HG03175 (cell line): ENCODE measurements at regions not wholly inside any gene's neighbourhood (a gene's known extent, or its start where the extent isn't known, plus 50 kb on each side); places are given as distances from the start of the nearest gene placed in this dataset.

Experiments used
- ATAC-seq: cut with Tn5 transposase; IDR thresholded peaks from one replicate; pipeline ENCODE4 v1.9.1; 2021; ENCODE audit warnings: mild to moderate bottlenecking, moderate library complexity; ENCODE audit not compliant: unreplicated experiment

DNA sequence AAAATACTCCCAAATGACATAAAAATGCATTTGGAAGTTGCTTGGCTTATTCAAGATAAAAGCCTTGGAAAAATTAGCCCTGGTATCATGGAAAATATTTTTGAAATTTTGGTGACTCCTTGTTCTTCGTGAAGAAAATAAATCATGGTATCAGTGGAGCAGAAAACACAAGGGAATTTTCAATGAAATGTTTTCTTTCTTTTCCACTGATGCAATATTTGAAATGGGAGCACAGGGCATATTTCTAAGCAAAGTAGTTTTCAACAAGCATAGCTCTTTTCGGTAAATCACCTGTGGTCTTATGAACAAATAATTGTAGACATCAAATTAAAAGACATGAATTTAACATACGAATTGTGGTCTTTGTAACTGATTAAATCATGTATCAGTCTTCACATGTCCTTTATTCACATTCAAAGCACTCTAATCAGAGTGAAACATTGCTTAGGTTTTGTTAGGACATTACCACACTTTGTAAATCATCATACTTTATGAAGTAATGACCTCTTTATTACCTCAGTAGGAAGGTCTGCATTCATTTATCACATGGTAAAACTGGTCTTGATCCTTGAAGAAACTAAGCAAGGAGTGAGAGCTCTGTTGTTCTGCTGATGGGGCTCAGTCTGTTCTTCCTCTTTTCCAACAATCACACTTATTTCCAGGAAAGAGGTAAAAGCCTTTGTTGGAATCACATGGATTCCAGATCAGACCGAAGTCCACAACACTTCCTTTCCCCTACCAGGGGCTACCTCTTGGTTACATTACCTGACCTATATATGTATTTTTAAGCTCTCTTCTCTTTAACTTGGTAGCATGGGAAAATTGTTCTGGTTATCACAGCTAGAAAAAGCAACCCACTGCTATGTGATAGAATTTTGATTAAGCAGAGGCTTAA is 413.5 kb upstream of the THBS1 start:
- no peak for ATAC-seq

DNA sequence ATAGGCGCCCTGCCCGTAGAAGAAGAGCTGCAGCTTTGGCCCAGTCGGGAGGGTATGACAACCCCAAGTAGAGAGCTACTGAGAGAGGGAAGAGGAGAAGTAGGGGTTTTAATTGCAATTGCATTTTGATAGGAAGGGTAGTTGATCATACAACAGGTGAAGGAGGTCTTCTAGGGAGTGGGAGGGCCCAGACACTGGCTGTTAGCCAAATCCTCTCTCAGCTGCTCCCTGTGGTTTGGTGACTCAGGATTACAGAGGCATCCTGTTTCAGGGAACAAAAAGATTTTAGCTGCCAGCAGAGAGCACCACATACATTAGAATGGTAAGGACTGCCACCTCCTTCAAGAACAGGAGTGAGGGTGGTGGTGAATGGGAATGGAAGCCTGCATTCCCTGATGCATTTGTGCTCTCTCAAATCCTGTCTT is 408.9 kb upstream of the THBS1 start:
- no peak for ATAC-seq

DNA sequence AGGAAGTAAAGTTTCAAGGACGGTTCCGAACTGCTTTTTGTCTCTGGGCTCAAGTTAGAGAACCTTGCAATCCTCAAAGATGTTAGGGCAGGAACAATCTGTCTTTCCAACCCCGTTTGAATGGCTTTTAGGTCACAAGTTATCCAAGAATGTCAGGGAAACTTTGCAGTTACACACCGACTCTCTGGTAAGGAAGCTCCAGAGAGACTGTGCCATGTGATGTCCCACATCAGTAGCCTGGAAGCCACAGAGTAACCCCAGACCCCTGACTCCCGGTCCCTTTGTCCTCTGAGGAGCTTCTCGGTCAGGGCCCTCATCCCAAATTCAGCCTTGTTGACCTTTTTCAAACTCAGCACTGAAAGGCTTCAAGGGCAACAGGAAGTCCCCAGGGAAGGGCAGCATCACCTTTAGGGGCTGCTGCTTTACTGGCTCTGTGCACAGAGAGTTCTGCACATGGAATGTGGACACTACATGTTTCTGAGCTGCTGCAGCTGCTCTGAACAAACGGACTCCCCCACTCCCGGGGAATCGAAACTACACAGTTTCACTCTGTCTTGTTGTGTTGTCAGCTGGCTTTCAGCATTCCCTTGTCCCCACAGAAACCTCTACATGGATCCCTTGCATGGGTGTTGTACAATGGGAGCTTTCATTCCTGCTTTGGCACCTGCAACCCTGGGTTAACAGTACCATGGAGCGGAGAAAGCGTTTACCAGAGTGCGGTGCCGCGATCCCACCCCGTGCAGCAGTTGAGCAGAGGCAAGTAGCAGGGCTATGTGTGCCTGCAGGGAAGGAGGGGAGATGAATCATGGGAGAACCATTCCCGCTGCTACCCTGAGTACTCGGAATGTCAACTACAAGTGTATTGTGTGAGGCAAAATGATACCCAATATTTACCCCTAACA is 408.2 kb upstream of the THBS1 start:
- ATAC-seq = no peak

DNA sequence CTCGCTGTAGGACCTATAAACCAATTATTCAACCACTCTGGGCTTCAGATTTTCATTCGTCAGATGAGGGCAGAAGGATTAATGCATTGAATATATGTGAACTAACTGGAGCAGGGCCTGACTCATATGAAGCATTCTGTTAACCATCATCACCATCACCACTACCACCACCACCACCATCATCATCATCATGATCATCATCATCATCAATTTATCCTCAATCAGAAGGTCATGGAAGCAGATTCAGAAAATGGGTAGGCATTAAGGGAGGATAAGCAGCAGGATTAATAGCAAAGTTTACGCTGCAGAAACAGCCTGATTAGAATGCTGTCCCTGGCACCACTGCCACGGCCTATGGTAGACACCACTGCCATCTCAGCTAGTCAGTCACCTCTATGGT is 407.5 kb upstream of the THBS1 start:
- no peak for ATAC-seq

DNA sequence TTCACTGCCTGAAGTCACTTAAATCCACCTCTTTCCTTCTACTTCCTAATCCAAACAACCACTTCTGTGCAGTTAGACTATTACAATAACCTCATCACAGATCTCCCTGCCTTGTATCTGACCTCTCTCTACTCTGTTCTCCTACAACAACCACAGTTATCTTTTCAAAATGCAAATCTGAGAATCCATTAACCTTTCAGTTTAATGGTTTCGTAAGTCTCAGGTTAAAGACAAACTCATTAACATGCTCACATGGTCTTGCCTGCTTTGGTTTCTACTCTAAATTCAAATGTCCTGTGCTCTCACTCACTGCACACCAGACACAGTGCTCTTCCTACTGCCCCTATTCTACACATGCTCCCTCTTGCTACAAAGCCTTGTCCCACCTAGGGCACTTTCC is 406.5 kb upstream of the THBS1 start:
- no peak for ATAC-seq

DNA sequence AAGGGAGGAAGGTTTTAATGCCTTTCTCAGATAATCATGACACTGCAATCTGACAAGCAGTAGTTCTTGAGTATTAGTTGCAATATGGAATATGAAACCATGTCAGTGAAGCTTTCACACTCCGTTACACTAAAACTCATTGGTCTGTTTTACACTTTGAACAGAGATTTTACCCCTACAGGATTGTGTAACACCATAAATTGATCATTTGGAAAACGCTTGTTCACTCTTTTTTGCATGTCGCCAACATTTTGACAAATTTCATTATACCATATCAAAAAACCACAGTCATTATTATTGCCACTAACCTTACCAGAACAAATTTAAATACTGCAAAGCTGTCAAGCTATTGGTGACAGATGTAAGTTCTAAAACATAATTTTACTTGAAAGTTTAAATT is 404.8 kb upstream of the THBS1 start:
- ATAC-seq = no peak

DNA sequence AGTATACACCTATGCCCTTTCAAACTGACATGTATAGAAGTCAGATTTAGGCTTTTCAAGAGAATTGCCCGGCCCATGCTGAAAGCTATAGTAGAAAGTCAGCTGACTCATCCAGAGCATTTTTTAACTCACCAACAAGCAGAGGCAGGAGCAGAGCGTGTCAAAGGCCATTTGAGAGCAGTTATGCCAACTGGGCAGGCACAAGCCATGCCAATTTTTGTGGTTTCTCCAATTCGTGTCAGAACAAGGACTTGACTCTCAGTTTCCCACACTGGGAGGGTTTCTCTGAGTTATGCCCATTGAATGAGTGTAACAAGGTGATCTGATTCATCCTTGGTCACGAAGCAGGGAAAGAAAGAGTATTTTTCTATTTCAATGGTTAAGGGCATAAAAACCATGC is 403.3 kb upstream of the THBS1 start:
- ATAC-seq = no peak

DNA sequence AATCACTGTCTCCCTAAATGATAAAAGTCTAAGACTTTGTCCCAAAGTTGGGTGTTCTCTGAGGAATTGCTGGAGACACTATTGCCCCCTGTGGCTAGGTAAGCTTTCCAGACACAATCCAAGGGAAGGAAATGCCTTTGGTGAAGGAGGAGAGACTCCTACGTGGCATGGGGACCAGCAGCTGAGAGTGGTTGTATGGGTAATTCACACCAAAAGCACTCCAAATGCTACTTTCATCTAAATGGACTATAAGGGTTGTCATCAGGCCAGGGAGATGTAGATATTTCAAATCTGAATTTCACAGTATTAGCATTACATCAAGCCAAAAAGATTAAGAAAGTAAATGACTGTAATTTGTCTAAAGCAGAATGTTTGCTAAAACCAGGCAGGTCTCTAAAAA is 400.8 kb upstream of the THBS1 start:
- no peak for ATAC-seq

DNA sequence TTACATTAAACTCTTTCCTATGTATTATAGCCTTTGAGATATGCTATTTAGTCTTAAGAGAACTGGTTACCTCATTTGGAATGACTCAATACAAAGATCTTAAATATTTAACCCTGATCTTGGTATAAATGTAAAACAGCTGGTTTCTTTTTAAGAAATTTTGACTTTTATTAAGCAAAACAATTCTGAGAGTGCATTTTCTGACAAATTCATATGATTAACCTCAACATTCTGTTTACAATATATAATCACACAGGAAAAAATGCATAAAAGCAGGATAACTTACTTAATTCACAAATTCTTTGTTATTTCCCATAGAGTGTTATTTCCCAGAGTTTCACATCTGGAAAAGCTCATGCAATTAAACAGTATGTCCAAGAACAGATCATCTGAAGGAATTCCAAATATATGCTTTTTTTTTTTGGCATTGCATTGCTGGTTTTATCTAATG is 400.4 kb upstream of the THBS1 start:
- ATAC-seq = no peak

DNA sequence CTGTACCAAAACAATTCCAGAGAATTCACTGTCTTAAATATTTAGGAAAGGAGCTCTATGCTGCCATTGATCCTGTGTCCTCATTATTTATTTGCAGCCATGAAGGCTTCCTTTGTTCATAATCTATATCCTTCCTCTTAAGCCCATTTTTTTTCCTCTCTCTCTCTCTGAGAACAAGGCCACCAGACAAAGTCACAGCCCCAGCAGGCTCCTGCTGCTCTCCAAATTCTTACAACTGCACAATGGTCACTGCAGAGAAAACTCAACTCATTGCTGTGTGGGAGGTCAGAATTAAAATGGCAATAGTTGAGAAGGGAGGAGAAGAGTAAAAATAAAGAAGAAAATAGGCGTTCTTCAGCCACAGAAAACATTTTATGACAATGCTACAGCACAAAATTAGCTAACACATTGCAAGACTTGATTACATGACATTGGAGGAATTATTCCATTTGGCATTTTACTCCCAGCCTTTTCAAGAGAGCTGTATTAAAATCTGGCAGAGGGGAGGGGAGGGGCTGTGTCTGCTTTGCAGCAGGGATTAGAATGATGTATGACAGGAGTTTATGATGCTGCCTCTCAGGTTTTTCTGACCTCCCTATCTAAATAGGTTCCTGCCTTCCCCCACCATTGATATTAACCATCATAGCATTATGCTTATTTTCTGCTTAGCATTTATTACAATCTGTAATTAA is 399.7 kb upstream of the THBS1 start:
- ATAC-seq = no peak

DNA sequence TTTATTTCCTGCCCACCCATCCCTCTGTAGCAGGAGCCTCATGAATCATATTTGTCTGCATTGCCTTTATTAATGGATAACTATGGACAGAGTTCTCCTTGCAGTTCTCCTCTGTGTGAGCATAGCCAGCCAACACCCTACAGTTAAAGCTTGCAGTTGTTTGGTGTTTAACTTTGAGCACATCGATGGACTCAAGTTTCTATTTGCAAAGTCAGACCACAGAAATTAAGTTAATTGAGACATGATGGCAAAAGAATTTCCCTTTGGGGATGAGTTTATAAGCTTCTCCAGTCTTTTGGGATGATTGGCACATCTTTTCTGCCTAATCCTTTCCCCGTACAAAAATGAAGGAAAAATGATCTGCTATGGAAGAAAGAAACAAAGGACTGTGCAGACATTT is 398.9 kb upstream of the THBS1 start:
- ATAC-seq = no peak

DNA sequence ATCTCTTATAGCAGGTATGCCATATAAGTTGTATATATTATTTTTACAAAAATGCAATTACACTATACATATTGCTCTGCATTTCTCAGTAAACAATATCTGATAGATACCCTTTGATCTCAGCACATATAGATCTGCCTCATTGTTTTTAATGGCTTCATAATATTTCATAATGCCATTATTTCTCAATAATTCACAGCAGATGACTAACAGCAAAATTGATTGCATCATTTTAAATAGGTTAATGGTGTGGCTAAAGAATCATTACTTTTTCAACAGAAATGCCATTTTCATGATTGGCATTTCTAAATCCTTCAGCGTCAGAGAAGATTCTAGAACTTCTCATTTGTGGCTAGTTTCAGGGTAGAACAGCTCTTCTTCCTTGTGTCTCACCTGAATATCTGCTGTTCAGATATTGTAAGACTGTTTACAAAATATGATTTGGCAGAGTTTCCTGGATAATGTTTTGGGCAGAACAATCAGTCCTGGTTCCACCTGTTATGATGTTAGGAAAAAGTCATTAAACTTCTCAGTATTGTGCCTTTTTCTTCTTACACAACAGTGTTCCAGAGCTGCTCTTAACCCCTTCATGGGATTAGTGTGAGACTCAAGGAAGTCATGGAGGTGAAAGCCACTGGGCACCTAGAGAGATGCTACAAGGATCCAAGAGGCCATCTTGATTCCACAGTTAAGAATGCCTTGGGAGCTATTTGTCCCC is 397.6 kb upstream of the THBS1 start:
- no peak for ATAC-seq

DNA sequence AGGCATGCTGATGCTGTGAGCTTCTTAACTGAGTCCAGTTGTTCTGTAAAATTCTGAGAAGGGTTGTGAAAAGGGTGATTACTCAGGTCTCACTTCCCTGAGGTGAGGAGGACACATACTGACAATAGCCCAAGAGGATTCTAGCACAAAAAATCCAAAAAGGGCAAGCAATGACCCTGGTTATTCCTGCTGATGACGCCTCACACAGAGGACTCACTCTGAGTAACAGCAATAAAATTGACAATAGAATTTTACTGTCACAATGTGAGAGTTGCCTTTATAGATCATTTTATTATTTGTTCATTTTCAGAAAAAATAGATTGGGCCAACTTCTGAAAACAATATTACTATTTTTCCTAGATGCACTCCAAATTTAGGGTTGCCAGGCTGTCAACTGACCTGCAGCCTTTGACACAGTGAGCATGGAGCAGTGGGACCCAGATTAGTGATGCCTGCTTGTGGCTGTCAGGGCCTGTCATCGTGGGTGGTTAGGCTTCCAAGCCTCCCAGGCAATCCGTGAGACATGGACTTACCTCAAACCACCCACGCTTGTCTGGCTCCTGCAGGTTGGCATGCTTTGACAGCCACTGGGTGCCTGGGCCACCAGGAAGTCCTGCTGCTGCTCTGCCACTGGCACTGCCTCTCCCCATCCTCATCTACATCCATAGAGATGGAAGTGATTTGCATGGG is 396.0 kb upstream of the THBS1 start:
- ATAC-seq = no peak

DNA sequence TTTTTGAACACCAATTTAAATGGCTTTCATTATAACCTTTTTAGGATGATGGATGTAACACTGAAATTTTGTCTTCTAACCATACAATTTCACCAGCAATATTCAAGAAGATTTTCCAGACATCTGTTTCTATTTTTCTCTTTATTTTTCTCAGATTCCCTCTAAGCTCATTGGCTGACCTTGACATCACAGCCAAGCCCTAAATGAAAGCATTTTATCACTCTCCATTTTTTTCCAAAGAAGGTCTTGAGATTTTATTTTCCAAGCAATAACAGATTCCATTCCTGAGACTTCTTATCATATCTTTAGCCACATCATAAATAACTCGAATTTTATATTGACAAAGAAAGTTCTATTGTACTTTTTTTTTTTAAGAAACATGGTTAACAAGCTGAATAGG is 392.6 kb upstream of the THBS1 start:
- ATAC-seq = no peak

DNA sequence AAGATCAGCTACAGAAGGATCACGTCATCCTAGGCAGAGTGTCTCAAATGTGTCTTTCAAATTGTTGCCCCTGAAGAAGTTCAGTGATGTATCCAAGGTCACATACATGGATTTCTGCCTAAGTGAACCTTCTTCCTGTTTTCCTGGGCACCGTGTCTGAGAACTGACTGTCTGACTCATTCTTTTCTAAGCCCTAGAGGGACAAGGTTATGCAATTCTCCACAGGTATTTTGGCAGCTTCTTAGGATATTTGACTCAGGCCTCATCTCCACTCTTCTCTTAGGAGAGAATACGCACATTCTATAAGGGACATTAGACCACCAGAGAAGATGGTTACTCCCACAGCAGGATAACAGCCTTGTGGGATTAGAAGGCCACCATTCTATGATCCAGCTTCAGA is 391.9 kb upstream of the THBS1 start:
- no peak for ATAC-seq

DNA sequence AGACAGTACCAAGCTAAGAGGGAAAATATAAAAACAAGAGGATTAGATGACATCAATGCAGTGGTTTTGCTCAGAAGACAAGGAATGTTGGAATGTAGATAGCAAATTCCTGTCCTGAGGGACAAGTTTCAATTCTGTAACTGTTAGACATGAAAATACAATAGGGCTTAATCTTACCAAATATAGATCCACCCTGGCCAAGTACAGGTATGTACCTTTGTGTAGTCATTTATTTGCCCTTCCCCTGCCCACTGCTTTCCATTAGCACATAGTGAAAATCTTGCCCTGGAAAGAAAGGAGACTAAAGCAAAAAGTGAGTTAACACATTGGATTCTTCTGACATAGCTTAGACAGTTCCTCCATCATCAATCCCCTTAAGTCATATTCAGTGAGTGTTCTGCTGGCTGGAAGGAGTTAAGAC is 389.0 kb upstream of the THBS1 start:
- ATAC-seq = no peak

DNA sequence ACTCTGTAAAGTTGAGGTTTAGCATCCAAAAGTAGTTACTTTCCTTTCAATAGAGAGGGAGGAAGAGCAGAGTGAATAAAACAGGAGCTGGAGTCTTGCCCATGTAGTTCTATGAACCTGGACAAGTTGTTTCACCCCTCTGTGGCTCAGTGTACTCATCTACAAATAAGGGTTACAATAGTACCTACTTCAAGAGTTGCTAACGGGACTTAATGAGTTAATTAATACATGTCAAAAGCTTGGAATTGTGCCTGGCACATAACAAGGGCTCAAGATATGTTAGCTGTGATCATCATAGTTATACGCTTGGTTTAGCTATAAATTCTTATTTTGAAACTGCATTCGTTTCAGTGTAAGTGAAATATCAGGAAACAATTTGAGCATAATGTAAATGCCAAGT is 388.5 kb upstream of the THBS1 start:
- no peak for ATAC-seq

DNA sequence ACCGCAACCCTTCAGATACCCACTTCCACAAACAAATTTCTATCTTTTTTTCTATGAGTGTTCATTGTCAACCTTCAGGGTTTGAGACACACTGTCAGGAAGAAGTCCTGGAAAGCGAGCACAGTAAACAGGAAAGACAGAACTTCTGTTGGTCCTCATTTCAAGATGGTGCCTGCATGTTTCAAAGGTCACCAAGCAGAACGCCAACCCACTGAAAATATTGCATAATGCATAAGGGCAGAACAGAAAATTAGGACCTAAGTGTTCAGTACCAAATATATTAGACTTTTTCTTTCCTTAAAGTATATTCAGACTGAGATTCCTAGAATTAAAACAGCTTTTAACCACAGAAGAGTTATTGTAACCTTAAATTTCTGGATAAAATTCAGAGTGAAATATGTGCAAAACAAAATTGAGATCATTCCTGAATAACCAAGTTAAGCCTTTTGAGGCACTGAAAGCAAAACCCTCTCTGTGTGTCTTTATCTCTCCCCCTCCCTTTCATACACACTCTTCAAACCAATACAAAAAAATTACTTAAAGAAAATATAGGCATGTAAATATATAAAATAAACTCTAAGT is 387.8 kb upstream of the THBS1 start:
- ATAC-seq = no peak

DNA sequence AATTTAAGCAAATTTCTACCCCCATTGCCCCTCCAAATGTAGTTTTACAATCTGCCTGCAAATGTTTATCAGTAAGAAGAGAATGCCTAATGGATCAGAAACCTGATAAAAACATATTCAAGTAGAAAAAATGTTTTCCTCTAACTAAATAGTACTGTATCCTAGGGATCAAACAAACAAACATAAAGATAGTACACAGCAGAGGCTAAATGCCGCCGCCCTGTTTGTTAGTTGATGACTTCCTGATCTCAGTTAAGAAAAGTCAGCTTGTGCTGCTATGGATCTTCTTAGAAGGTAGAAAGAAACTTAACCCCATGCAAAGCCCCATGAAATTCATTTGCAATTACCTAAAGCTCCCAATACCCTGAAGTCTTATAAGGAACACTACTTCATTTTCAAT is 387.3 kb upstream of the THBS1 start:
- no peak for ATAC-seq
